Esophagus (tissue), 2 donors: ENCODE measurements at regions not wholly inside any gene's neighbourhood (a gene's known extent, or its start where the extent isn't known, plus 50 kb on each side); places are given as distances from the start of the nearest gene placed in this dataset.

ENCODE experiments used
- H3K27ac ChIP-seq, 2 donors: one replicate each; pipeline ENCODE4 v1.5.1; 2013; ENCODE audit warnings: low read depth in 2 of 2, mild to moderate bottlenecking in 2 of 2, inconsistent platforms in 1 of 2, low read length in 1 of 2, moderate library complexity in 1 of 2
- H3K27me3 ChIP-seq, 2 donors: one replicate each; pipeline ENCODE4 v1.6.1; 2013; ENCODE audit warnings: low read length in 2 of 2, control low read depth in 1 of 2, mild to moderate bottlenecking in 1 of 2; ENCODE audit not compliant: insufficient read depth in 2 of 2, control insufficient read depth in 1 of 2
- H3K36me3 ChIP-seq, 2 donors: one replicate each; pipeline ENCODE4 v1.6.1; 2013; ENCODE audit warnings: low read length in 1 of 2; ENCODE audit not compliant: control insufficient read depth in 2 of 2, insufficient read depth in 2 of 2
- H3K4me1 ChIP-seq, 2 donors: one replicate each; pipeline ENCODE4 v1.6.1; 2013; ENCODE audit warnings: low read length in 1 of 2; ENCODE audit not compliant: control insufficient read depth in 2 of 2, insufficient read depth in 2 of 2
- H3K4me3 ChIP-seq, 2 donors: one replicate each; pipeline ENCODE4 v1.5.1; 2013; ENCODE audit warnings: low read length in 2 of 2, mild to moderate bottlenecking in 2 of 2, low read depth in 1 of 2, moderate library complexity in 1 of 2
- H3K9me3 ChIP-seq, 2 donors: one replicate each; pipeline ENCODE4 v1.6.1; 2013; ENCODE audit warnings: mild to moderate bottlenecking in 2 of 2, low read depth in 1 of 2, low read length in 1 of 2, moderate library complexity in 1 of 2; ENCODE audit not compliant: control insufficient read depth in 2 of 2, insufficient read depth in 1 of 2
- WGBS, 2 donors: extraction: QIAGEN DNeasy Blood & Tissue Kit; methylation state at CpG; one replicate each; pipeline ENCODE4 v1.1.7; 2013; 5-methylcytosine and 5-hydroxymethylcytosine counted together
- donor health status: healthy with polysubstance abuse.
- donor health status: Bipolar disorder and iron deficiency.

GRCh38 chr6:164035900-164036485, 621.5 kb downstream of the QKI start:
- H3K27me3 ChIP-seq, result no peaks in the 10 kb centered on the region
- no peak overlapping the region for H3K27ac ChIP-seq
- H3K4me3 ChIP-seq, result no peak overlapping the region
- H3K9me3 ChIP-seq, result no peaks in the 10 kb centered on the region
- 63 to 67% methylated on average over 6 of the region's 6 CpGs for WGBS, 2 donors
- no peaks in the 10 kb centered on the region for H3K36me3 ChIP-seq
- H3K4me1 ChIP-seq, result no peaks in the 10 kb centered on the region

GRCh38 chr6:164034602-164035140, 620.2 kb downstream of the QKI start:
- Histone ChIP-seq H3K4me1 (no peaks in the 10 kb centered on the region), H3K27me3 (no peaks in the 10 kb centered on the region), H3K36me3 (no peaks in the 10 kb centered on the region), H3K9me3 (no peaks in the 10 kb centered on the region), H3K4me3 (no peak overlapping the region), H3K27ac (no peak overlapping the region)
- 29 to 30% methylated on average over 2 of the region's 2 CpGs for WGBS, 2 donors

- no peak overlapping the region for H3K4me3 ChIP-seq
- H3K9me3 ChIP-seq, result peaks cover 0 to 5% of the 10 kb centered on the region in 2 donors
- no peaks in the 10 kb centered on the region for H3K27me3 ChIP-seq
- 86 to 89% methylated on average over 6 of the region's 6 CpGs for WGBS, 2 donors
- H3K36me3 ChIP-seq, result no peaks in the 10 kb centered on the region
- no peak overlapping the region for H3K27ac ChIP-seq
- peaks cover 0 to 3% of the 10 kb centered on the region in 2 donors for H3K4me1 ChIP-seq
Observed at GRCh38 chr6:164025180-164025579, 610.7 kb downstream of the QKI start.

- no peaks in the 10 kb centered on the region for H3K27me3 ChIP-seq
- no peaks in the 10 kb centered on the region for H3K36me3 ChIP-seq
- no peak overlapping the region for H3K27ac ChIP-seq
- peaks cover 0 to 3% of the 10 kb centered on the region in 2 donors for H3K4me1 ChIP-seq
- no peak overlapping the region for H3K4me3 ChIP-seq
- H3K9me3 ChIP-seq, result peaks cover 0 to 3% of the 10 kb centered on the region in 2 donors
- 71 to 76% methylated on average over 7 of the region's 7 CpGs for WGBS, 2 donors
Observed at GRCh38 chr6:164023535-164023934, 609.0 kb downstream of the QKI start.

- no peak overlapping the region for H3K27ac ChIP-seq
- 74 to 76% methylated on average over 13 of the region's 13 CpGs for WGBS, 2 donors
Observed at GRCh38 chr6:164022632-164023031, 608.1 kb downstream of the QKI start.

GRCh38 chr6:164021589-164022250, 607.2 kb downstream of the QKI start:
- Histone ChIP-seq H3K36me3 (no peaks in the 10 kb centered on the region), H3K4me1 (peaks cover 0 to 3% of the 10 kb centered on the region in 2 donors), H3K27me3 (no peaks in the 10 kb centered on the region), H3K4me3 (no peak overlapping the region), H3K9me3 (peaks cover 0 to 3% of the 10 kb centered on the region in 2 donors), H3K27ac (no peak overlapping the region)
- WGBS, 2 donors, result 67 to 76% methylated on average over 14 of the region's 14 CpGs

More at GRCh38 chr6:164022632-164023031, 608.1 kb downstream of the QKI start:
- Histone ChIP-seq H3K27me3 (no peaks in the 10 kb centered on the region), H3K4me3 (no peak overlapping the region), H3K36me3 (no peaks in the 10 kb centered on the region), H3K4me1 (peaks cover 0 to 3% of the 10 kb centered on the region in 2 donors), H3K9me3 (peaks cover 0 to 3% of the 10 kb centered on the region in 2 donors)

- Histone ChIP-seq H3K4me1 (peaks cover 0 to 3% of the 10 kb centered on the region in 2 donors), H3K27ac (no peak overlapping the region), H3K9me3 (peaks cover 0 to 6% of the 10 kb centered on the region in 2 donors), H3K27me3 (no peaks in the 10 kb centered on the region), H3K36me3 (no peaks in the 10 kb centered on the region), H3K4me3 (no peak overlapping the region)
- WGBS, 2 donors, result 95 to 97% methylated on average over 21 of the region's 21 CpGs
Observed at GRCh38 chr6:164020142-164020541, 605.6 kb downstream of the QKI start.

GRCh38 chr6:164018133-164018532, 603.6 kb downstream of the QKI start:
- H3K27me3 ChIP-seq, result no peaks in the 10 kb centered on the region
- 70 to 77% methylated on average over 4 of the region's 4 CpGs for WGBS, 2 donors
- H3K4me3 ChIP-seq, result no peak overlapping the region
- peaks cover 0 to 3% of the 10 kb centered on the region in 2 donors for H3K4me1 ChIP-seq
- no peak overlapping the region for H3K27ac ChIP-seq
- no peaks in the 10 kb centered on the region for H3K36me3 ChIP-seq
- H3K9me3 ChIP-seq, result peaks cover 0 to 6% of the 10 kb centered on the region in 2 donors

- H3K4me3 ChIP-seq, result no peak overlapping the region
- no peaks in the 10 kb centered on the region for H3K36me3 ChIP-seq
- H3K27me3 ChIP-seq, result no peaks in the 10 kb centered on the region
- no peak overlapping the region for H3K27ac ChIP-seq
- H3K4me1 ChIP-seq, result no peaks in the 10 kb centered on the region
- peaks cover 0 to 4% of the 10 kb centered on the region in 2 donors for H3K9me3 ChIP-seq
- 91 to 92% methylated on average over 6 of the region's 6 CpGs for WGBS, 2 donors
Observed at GRCh38 chr6:164016056-164016455, 601.5 kb downstream of the QKI start.
